ENCODE measurements at regions not wholly inside any gene's neighbourhood (a gene's known extent, or its start where the extent isn't known, plus 50 kb on each side); places are given as distances from the start of the nearest gene placed in this dataset.

- Histone ChIP-seq H3K9me3 (ENCODE audit: control insufficient read depth in 1 of 2, insufficient read depth in 1 of 2, low read length in 2 of 2) (peaks cover 0 to 11% of the 10 kb centered on the region in 2 experiments), H3K4me1 (ENCODE audit: insufficient read depth, low read length) (no peaks in the 10 kb centered on the region), H3K27ac (ENCODE audit: low read depth in 1 of 2, low read length in 2 of 2) (no peak overlapping the region), H3K4me3 (ENCODE audit: low read length) (no peak overlapping the region), H3K36me3 (ENCODE audit: insufficient read depth, low read length) (no peaks in the 10 kb centered on the region), H3K27me3 (ENCODE audit: control insufficient read depth in 1 of 2, insufficient read depth in 2 of 2, low read length in 2 of 2) (no peaks in the 10 kb centered on the region)
- no peaks in the 10 kb centered on the region for H3K36me3 Mint-ChIP-seq (ENCODE audit: low read depth)
- no peak overlapping the region for H3K27ac Mint-ChIP-seq
- H3K4me1 Mint-ChIP-seq (ENCODE audit: low read depth), result no peaks in the 10 kb centered on the region
- POLR2A ChIA-PET, result no interaction called here
- H3K4me3 Mint-ChIP-seq, result no peak overlapping the region
- TF ChIP-seq, protein P1, sequence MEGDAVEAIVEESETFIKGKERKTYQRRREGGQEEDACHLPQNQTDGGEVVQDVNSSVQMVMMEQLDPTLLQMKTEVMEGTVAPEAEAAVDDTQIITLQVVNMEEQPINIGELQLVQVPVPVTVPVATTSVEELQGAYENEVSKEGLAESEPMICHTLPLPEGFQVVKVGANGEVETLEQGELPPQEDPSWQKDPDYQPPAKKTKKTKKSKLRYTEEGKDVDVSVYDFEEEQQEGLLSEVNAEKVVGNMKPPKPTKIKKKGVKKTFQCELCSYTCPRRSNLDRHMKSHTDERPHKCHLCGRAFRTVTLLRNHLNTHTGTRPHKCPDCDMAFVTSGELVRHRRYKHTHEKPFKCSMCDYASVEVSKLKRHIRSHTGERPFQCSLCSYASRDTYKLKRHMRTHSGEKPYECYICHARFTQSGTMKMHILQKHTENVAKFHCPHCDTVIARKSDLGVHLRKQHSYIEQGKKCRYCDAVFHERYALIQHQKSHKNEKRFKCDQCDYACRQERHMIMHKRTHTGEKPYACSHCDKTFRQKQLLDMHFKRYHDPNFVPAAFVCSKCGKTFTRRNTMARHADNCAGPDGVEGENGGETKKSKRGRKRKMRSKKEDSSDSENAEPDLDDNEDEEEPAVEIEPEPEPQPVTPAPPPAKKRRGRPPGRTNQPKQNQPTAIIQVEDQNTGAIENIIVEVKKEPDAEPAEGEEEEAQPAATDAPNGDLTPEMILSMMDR (IDR thresholded peaks at IDR 0.05), result no peak
- intact Hi-C loops (cut with DNase I, micrococcal nuclease), result loop anchor here in 1 of 2 experiments (5.0 kb wide), 1 partner anchor 175 kb away; no protein-coding TSS in a partner anchor
- H3K9me3 Mint-ChIP-seq, result peaks cover 2% of the 10 kb centered on the region
- ATAC-seq (ENCODE audit: poor library complexity) (no peak), DNase-seq (no peak)
- CTCF ChIA-PET, result no interaction called here
- no peaks in the 10 kb centered on the region for H3K27me3 Mint-ChIP-seq
Observed at GRCh38 chr17:72177738-72178137, 56.9 kb downstream of the SOX9 start.

DNA sequence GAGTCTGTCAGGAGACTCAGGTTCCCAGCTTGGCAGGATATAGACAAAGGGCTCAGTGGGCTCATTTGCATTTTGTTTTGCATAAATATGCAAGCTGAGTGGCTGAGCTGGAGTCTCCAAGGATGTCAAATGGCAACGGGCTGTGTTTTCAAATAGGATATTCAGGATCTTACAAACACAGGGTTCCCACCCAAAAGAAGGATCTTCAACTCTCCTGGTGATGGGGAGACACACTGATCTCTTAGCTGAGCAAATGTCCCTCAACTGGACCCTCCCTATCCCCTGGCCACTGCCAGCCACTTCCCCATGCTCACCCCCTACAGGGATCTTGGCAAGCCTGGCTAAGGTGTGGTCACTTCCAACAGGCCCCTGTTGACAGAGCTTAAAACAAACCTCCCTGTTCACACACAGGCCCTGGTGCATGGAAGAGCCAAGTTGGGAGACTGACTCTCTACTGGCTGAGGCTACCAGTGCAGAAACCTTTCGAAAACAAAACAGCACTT lies 61.6 kb downstream of the SOX9 start:
- Mint-ChIP-seq H3K9me3 (peaks cover 2% of the 10 kb centered on the region), H3K4me1 (ENCODE audit: low read depth) (no peaks in the 10 kb centered on the region), H3K36me3 (ENCODE audit: low read depth) (no peaks in the 10 kb centered on the region), H3K27ac (no peak overlapping the region), H3K4me3 (no peak overlapping the region), H3K27me3 (no peaks in the 10 kb centered on the region)
- TF ChIP-seq, protein P1 (IDR thresholded peaks at IDR 0.05), result no peak
- H3K27ac ChIP-seq (ENCODE audit: low read depth in 1 of 2, low read length in 2 of 2), result no peak overlapping the region
- no peaks in the 10 kb centered on the region for H3K27me3 ChIP-seq (ENCODE audit: control insufficient read depth in 1 of 2, insufficient read depth in 2 of 2, low read length in 2 of 2)
- H3K9me3 ChIP-seq (ENCODE audit: control insufficient read depth in 1 of 2, insufficient read depth in 1 of 2, low read length in 2 of 2), result peaks cover 0 to 17% of the 10 kb centered on the region in 2 experiments
- intact Hi-C loops (cut with DNase I, micrococcal nuclease), result no loop called here
- no peaks in the 10 kb centered on the region for H3K4me1 ChIP-seq (ENCODE audit: insufficient read depth, low read length)
- no peak overlapping the region for H3K4me3 ChIP-seq (ENCODE audit: low read length)
- H3K36me3 ChIP-seq (ENCODE audit: insufficient read depth, low read length), result no peaks in the 10 kb centered on the region
- no peak for ATAC-seq (ENCODE audit: poor library complexity)
- CTCF ChIA-PET, result no interaction called here
- no peak for DNase-seq
- POLR2A ChIA-PET, result no interaction called here

DNA sequence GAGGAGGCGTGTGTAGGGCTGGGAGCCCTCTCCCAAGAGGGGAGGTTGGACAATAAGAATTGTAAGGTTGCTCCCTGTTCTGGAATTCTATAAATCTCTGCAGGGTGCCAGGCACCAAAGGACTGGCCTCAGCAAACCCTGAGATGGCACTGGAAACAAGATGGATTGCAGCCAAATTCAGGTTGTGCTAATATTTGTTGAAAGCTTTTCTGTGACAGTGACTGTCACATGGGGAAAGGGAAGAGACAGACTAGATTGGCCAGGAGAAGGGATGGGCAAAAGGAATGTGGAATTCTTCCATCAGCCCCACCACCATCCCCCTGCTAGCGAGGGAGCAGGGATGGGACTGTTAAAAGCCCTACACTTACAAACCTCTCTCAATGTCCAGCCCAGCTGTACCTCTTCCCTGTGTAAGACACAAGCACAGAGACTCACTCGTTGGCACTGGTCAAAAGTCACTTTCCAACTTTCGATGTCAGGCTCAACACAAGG lies 62.4 kb downstream of the SOX9 start:
- intact Hi-C loops (cut with DNase I, micrococcal nuclease), result no loop called here
- no peak overlapping the region for H3K27ac ChIP-seq (ENCODE audit: low read depth in 1 of 2, low read length in 2 of 2)
- ChIA-PET CTCF (no interaction called here), POLR2A (no interaction called here)
- TF ChIP-seq, protein P1 (IDR thresholded peaks at IDR 0.05), result no peak
- H3K9me3 Mint-ChIP-seq, result peaks cover 2% of the 10 kb centered on the region
- H3K36me3 ChIP-seq (ENCODE audit: insufficient read depth, low read length), result no peaks in the 10 kb centered on the region
- no peak overlapping the region for H3K4me3 ChIP-seq (ENCODE audit: low read length)
- H3K9me3 ChIP-seq (ENCODE audit: control insufficient read depth in 1 of 2, insufficient read depth in 1 of 2, low read length in 2 of 2), result peaks cover 0 to 21% of the 10 kb centered on the region in 2 experiments
- no peak overlapping the region for H3K27ac Mint-ChIP-seq
- no peaks in the 10 kb centered on the region for H3K27me3 Mint-ChIP-seq
- no peak for DNase-seq
- no peak for ATAC-seq (ENCODE audit: poor library complexity)
- no peaks in the 10 kb centered on the region for H3K27me3 ChIP-seq (ENCODE audit: control insufficient read depth in 1 of 2, insufficient read depth in 2 of 2, low read length in 2 of 2)
- H3K4me3 Mint-ChIP-seq, result no peak overlapping the region
- H3K4me1 ChIP-seq (ENCODE audit: insufficient read depth, low read length), result no peaks in the 10 kb centered on the region
- no peaks in the 10 kb centered on the region for H3K36me3 Mint-ChIP-seq (ENCODE audit: low read depth)
- H3K4me1 Mint-ChIP-seq (ENCODE audit: low read depth), result no peaks in the 10 kb centered on the region

Measured in CD4-positive, alpha-beta T cell (primary cell).